ENCODE measurements at regions not wholly inside any gene's neighbourhood (a gene's known extent, or its start where the extent isn't known, plus 50 kb on each side); places are given as distances from the start of the nearest gene placed in this dataset.

DNA sequence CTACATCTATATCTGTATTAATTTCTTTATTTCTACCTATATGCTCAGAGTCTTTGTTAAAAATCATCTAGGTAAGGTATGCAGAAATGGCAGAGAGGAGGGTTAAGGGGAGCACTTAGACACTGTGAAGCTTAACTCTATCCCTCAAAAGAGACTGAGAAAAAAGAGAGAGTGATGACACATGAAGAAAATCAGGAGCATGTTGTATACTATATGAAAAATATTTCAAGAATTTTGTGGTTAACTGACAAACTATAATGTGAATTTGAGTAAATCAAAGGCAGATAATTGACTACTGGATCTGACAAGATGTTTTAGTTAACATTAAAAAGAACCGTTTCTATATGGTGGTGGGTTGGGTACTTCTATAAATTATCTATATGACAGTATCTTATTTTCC lies 1814.2 kb upstream of the SEL1L start:
- TF ChIP-seq, protein P1, sequence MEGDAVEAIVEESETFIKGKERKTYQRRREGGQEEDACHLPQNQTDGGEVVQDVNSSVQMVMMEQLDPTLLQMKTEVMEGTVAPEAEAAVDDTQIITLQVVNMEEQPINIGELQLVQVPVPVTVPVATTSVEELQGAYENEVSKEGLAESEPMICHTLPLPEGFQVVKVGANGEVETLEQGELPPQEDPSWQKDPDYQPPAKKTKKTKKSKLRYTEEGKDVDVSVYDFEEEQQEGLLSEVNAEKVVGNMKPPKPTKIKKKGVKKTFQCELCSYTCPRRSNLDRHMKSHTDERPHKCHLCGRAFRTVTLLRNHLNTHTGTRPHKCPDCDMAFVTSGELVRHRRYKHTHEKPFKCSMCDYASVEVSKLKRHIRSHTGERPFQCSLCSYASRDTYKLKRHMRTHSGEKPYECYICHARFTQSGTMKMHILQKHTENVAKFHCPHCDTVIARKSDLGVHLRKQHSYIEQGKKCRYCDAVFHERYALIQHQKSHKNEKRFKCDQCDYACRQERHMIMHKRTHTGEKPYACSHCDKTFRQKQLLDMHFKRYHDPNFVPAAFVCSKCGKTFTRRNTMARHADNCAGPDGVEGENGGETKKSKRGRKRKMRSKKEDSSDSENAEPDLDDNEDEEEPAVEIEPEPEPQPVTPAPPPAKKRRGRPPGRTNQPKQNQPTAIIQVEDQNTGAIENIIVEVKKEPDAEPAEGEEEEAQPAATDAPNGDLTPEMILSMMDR (IDR thresholded peaks at IDR 0.05; ENCODE audit: low read length) = no peak
- TF ChIP-seq EZH2 (IDR thresholded peaks at IDR 0.05; ENCODE audit: borderline replicate concordance, low read length) = no peak
